GM12878 (cell line): ENCODE measurements at regions not wholly inside any gene's neighbourhood (a gene's known extent, or its start where the extent isn't known, plus 50 kb on each side); places are given as distances from the start of the nearest gene placed in this dataset.

Experiments
- BCL11A ChIP-seq: IDR thresholded peaks from 2 replicates; pipeline ENCODE4 v1.6.1; 2011; ENCODE audit warnings: low read depth, low read length
- CREB1 ChIP-seq: IDR thresholded peaks from 2 replicates; pipeline ENCODE4 v1.6.1; 2012; ENCODE audit warnings: low read depth, mild to moderate bottlenecking, inconsistent platforms
- ETV6 ChIP-seq, 2 experiments: fragments of 450-650 bp in 1 of 2; IDR thresholded peaks in 1 of 2; conservative IDR thresholded peaks in 1 of 2; 2 replicates each; pipeline ENCODE4 v1.6.1; 2014; ENCODE audit warnings: antibody characterized with exemption in 1 of 2, borderline replicate concordance in 1 of 2, low read depth in 1 of 2, mild to moderate bottlenecking in 1 of 2, moderate library complexity in 1 of 2
- KDM1A ChIP-seq: fragments of 200-600 bp; sonication (generic); IDR thresholded peaks from 2 replicates; pipeline ENCODE4 v1.6.1; 2016; ENCODE audit warnings: borderline replicate concordance
- MYC ChIP-seq: IDR thresholded peaks from 2 replicates; pipeline ENCODE4 v1.6.1; 2011; ENCODE audit warnings: mild to moderate bottlenecking, low read length, moderate library complexity, inconsistent platforms; ENCODE audit not compliant: insufficient read depth, insufficient replicate concordance, insufficient read length, severe bottlenecking
- NFIC ChIP-seq: IDR thresholded peaks from 2 replicates; pipeline ENCODE4 v1.6.1; 2012; ENCODE audit warnings: low read depth, mild to moderate bottlenecking, inconsistent platforms, low read length, moderate library complexity
- POLR2AphosphoS5 ChIP-seq: IDR thresholded peaks from 2 replicates; pipeline ENCODE4 v1.6.1; 2011; ENCODE audit warnings: mild to moderate bottlenecking, low read length, inconsistent platforms
- RAD21 ChIP-seq: IDR thresholded peaks from 2 replicates; pipeline ENCODE4 v1.6.1; 2011; ENCODE audit warnings: mild to moderate bottlenecking, low read depth, low read length, moderate library complexity; ENCODE audit not compliant: insufficient read depth
- TF ChIP-seq, protein P1 (sequence below), 3 experiments: IDR thresholded peaks in 2 of 3; conservative IDR thresholded peaks in 1 of 3; 2 replicates each; pipeline ENCODE4 v1.5.1; 2011; ENCODE audit warnings: low read depth in 3 of 3, low read length in 3 of 3, mild to moderate bottlenecking in 3 of 3, control low read depth in 2 of 3, moderate library complexity in 2 of 3, inconsistent platforms in 1 of 3, mixed read lengths in 1 of 3; ENCODE audit not compliant: control insufficient read depth in 2 of 3, insufficient read depth in 1 of 3; ENCODE audit errors: extremely low read depth in 1 of 3
- TF ChIP-seq, protein P2 (sequence below): fragments of 450-650 bp; formaldehyde crosslinking; IDR thresholded peaks from 2 replicates; pipeline ENCODE4 v1.5.0; 2022; ENCODE audit warnings: mild to moderate bottlenecking, missing genetic modification characterization

DNA sequence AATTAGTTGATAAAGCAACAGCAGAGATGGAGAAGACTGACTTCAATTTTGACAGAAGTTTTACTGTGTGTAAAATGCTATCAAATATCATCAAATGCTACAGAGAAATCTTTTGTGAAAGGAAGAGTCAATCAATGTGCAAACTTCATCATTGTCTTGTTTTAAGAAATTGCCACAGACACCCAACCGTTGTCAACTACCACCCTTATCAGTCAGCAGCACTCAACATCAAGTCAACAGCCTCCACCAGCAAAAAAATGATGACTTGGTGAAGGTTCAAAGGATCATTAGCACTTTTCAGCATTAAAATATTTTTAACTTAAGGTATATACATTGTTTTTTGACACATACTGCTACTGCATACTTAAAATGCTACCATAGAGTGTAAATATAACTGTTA is 888.8 kb downstream of the CDH18 start:
- TF ChIP-seq, protein P1, sequence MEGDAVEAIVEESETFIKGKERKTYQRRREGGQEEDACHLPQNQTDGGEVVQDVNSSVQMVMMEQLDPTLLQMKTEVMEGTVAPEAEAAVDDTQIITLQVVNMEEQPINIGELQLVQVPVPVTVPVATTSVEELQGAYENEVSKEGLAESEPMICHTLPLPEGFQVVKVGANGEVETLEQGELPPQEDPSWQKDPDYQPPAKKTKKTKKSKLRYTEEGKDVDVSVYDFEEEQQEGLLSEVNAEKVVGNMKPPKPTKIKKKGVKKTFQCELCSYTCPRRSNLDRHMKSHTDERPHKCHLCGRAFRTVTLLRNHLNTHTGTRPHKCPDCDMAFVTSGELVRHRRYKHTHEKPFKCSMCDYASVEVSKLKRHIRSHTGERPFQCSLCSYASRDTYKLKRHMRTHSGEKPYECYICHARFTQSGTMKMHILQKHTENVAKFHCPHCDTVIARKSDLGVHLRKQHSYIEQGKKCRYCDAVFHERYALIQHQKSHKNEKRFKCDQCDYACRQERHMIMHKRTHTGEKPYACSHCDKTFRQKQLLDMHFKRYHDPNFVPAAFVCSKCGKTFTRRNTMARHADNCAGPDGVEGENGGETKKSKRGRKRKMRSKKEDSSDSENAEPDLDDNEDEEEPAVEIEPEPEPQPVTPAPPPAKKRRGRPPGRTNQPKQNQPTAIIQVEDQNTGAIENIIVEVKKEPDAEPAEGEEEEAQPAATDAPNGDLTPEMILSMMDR (IDR thresholded peaks at IDR 0.05 in 2 of 3, conservative IDR thresholded peaks at IDR 0.05 in 1 of 3; ENCODE audit: control insufficient read depth in 2 of 3, extremely low read depth in 1 of 3, insufficient read depth in 1 of 3, low read depth in 3 of 3, low read length in 3 of 3), result no peak
- TF ChIP-seq, protein P2, sequence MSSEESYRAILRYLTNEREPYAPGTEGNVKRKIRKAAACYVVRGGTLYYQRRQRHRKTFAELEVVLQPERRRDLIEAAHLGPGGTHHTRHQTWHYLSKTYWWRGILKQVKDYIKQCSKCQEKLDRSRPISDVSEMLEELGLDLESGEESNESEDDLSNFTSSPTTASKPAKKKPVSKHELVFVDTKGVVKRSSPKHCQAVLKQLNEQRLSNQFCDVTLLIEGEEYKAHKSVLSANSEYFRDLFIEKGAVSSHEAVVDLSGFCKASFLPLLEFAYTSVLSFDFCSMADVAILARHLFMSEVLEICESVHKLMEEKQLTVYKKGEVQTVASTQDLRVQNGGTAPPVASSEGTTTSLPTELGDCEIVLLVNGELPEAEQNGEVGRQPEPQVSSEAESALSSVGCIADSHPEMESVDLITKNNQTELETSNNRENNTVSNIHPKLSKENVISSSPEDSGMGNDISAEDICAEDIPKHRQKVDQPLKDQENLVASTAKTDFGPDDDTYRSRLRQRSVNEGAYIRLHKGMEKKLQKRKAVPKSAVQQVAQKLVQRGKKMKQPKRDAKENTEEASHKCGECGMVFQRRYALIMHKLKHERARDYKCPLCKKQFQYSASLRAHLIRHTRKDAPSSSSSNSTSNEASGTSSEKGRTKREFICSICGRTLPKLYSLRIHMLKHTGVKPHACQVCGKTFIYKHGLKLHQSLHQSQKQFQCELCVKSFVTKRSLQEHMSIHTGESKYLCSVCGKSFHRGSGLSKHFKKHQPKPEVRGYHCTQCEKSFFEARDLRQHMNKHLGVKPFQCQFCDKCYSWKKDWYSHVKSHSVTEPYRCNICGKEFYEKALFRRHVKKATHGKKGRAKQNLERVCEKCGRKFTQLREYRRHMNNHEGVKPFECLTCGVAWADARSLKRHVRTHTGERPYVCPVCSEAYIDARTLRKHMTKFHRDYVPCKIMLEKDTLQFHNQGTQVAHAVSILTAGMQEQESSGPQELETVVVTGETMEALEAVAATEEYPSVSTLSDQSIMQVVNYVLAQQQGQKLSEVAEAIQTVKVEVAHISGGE (CRISPR knock-in tag), result no peak
- TF ChIP-seq POLR2AphosphoS5, result no peak
- TF ChIP-seq NFIC, result no peak
- TF ChIP-seq BCL11A, result no peak
- TF ChIP-seq RAD21, result no peak
- TF ChIP-seq ETV6 (conservative IDR thresholded peaks at IDR 0.05 in 1 of 2, IDR thresholded peaks at IDR 0.05 in 1 of 2; ENCODE audit: borderline replicate concordance in 1 of 2, low read depth in 1 of 2), result no peak
- TF ChIP-seq KDM1A, result no peak
- TF ChIP-seq CREB1, result no peak
- no peak for TF ChIP-seq MYC
